Progenitor cell of endocrine pancreas (in vitro differentiated cells): ENCODE measurements at regions not wholly inside any gene's neighbourhood (a gene's known extent, or its start where the extent isn't known, plus 50 kb on each side); places are given as distances from the start of the nearest gene placed in this dataset.

Source experiments
- DNase-seq: peaks from one replicate; pipeline ENCODE4 v3.0.0; 2021; ENCODE audit warnings: low spot score; ENCODE audit not compliant: unreplicated experiment
- H3K27ac Mint-ChIP-seq: 2 replicates; pipeline ENCODE4 v1.8.0; 2021; ENCODE audit warnings: mild to moderate bottlenecking, moderate library complexity, mixed read lengths
- H3K27me3 Mint-ChIP-seq: 2 replicates; pipeline ENCODE4 v1.8.0; 2021; ENCODE audit warnings: mixed read lengths
- H3K36me3 Mint-ChIP-seq: 2 replicates; pipeline ENCODE4 v1.8.0; 2022; ENCODE audit warnings: mixed read lengths; ENCODE audit not compliant: insufficient read depth
- H3K4me1 Mint-ChIP-seq: 2 replicates; pipeline ENCODE4 v1.8.0; 2021; ENCODE audit warnings: low read depth, mixed read lengths
- H3K4me3 Mint-ChIP-seq: 2 replicates; pipeline ENCODE4 v1.8.0; 2021; ENCODE audit warnings: low read depth, mild to moderate bottlenecking, moderate library complexity, mixed read lengths
- H3K9me3 Mint-ChIP-seq: 2 replicates; pipeline ENCODE4 v1.8.0; 2021; ENCODE audit warnings: low read depth, mixed read lengths
- TF ChIP-seq, protein P1 (sequence below): fragments of 200-600 bp; sonication (generic); IDR thresholded peaks from one replicate; pipeline ENCODE4 v1.5.0; 2021; ENCODE audit warnings: antibody characterized with exemption, mild to moderate bottlenecking; ENCODE audit not compliant: unreplicated experiment

DNA sequence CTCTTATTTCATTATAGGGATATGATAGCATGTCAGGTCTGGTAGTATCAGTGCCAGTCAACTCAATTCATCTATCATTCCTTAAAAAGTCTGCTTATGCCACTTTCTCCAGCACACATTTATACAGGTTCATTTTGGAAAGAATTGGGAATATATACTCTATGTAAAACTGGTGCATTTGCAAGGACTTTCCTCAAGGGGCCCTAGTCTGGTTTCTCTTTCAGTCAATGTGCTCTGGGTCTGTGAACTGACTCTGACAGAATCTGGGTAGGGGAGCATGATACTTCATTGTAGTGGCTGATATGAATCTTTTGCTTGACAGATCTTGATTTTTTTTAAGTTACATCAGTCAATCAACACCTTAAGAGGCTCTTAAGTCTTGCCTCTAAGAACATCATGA, 313.9 kb downstream of the HTR1A start:
- H3K27me3 Mint-ChIP-seq: no peaks in the 10 kb centered on the region

DNA sequence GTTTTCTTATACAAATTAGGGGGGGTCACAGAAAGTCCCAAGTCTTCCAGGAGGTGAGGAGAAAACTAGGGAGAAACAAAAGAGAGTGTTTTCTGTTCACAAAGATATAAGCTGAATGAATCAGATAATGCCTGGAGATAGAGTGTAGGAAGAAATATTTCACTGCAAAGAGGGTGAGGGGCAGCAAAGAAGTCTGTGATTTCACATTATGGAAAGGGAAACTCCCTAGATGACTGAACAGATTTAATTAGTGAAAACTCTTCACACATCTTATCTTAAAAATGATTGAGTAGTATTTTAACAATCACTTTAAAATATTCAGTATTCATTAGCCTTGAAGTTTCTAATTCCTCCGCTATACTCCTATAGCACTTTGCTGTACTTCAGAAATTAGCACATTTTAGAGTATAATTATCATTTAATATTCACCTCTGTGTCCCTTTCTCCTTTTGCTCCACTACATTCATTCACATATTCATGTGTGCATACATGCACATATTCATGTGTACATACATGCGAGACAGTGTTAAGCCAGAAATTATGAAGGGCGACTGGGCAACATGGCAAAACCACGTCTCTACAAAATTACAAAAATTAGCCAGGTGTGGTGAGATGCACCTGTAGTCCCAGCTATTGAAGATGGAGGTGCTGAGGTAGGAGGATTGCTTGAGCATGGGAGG, 332.2 kb downstream of the HTR1A start:
- peak overlapping the region; percentile 59 for H3K27ac Mint-ChIP-seq
- H3K36me3 Mint-ChIP-seq: peaks cover 3% of the 10 kb centered on the region
- H3K9me3 Mint-ChIP-seq: no peaks in the 10 kb centered on the region
- TF ChIP-seq, protein P1, sequence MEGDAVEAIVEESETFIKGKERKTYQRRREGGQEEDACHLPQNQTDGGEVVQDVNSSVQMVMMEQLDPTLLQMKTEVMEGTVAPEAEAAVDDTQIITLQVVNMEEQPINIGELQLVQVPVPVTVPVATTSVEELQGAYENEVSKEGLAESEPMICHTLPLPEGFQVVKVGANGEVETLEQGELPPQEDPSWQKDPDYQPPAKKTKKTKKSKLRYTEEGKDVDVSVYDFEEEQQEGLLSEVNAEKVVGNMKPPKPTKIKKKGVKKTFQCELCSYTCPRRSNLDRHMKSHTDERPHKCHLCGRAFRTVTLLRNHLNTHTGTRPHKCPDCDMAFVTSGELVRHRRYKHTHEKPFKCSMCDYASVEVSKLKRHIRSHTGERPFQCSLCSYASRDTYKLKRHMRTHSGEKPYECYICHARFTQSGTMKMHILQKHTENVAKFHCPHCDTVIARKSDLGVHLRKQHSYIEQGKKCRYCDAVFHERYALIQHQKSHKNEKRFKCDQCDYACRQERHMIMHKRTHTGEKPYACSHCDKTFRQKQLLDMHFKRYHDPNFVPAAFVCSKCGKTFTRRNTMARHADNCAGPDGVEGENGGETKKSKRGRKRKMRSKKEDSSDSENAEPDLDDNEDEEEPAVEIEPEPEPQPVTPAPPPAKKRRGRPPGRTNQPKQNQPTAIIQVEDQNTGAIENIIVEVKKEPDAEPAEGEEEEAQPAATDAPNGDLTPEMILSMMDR: no peak
- no peak for DNase-seq
- H3K4me1 Mint-ChIP-seq: no peaks in the 10 kb centered on the region
- no peak overlapping the region for H3K4me3 Mint-ChIP-seq
- H3K27me3 Mint-ChIP-seq: no peaks in the 10 kb centered on the region

More for the DNA sequence above, 313.9 kb downstream of the HTR1A start:
- H3K36me3 Mint-ChIP-seq: no peaks in the 10 kb centered on the region
- TF ChIP-seq, protein P1: no peak
- no peak for DNase-seq
- no peak overlapping the region for H3K27ac Mint-ChIP-seq
- no peaks in the 10 kb centered on the region for H3K9me3 Mint-ChIP-seq
- no peaks in the 10 kb centered on the region for H3K4me1 Mint-ChIP-seq
- no peak overlapping the region for H3K4me3 Mint-ChIP-seq

DNA sequence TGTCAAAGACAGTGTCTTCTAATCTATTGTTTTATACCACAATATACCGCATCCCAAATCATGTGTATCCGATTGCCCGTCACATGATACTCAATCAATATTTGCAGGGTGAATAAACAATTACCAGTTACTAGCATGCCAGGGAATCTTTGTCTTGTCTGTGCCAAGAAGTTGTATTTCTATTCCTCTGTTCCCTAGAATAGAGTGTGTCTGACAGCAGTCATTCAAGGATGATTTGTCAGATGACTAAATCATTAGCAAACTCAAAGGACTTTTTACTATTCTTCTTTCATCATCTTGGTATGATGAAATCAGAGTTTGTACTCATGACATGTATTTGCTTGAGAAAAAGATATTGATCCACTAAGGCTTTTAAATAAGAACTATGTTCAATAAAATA, 348.8 kb downstream of the HTR1A start:
- Mint-ChIP-seq H3K27me3 (no peaks in the 10 kb centered on the region), H3K36me3 (peaks cover 1% of the 10 kb centered on the region), H3K9me3 (no peaks in the 10 kb centered on the region), H3K27ac (no peak overlapping the region), H3K4me1 (peaks cover 12% of the 10 kb centered on the region), H3K4me3 (no peak overlapping the region)
- TF ChIP-seq, protein P1: no peak
- DNase-seq: no peak

DNA sequence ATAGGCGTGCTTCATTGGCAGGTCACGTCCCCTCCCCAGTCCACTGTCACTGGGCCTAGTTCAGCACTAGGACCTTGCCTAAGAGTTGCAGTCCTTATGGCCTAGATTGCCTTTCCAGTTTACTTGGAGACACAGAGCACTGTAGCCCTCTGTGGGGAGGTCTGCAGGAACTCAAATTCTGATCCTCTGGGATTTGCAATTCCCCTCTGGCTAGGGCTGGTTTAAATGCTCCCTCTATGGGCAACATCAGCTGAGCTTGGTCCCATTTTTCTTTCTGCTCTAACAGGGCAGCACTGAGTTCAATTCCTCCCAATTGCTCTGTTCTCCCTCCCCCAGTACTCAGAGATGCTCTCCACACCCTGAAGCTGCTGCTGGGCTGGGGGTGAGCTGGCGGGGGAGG, 358.2 kb downstream of the HTR1A start:
- Mint-ChIP-seq H3K36me3 (no peaks in the 10 kb centered on the region), H3K4me1 (peaks cover 5% of the 10 kb centered on the region), H3K4me3 (no peak overlapping the region), H3K27me3 (no peaks in the 10 kb centered on the region), H3K9me3 (peaks cover 3% of the 10 kb centered on the region), H3K27ac (no peak overlapping the region)
- no peak for DNase-seq
- TF ChIP-seq, protein P1: no peak

DNA sequence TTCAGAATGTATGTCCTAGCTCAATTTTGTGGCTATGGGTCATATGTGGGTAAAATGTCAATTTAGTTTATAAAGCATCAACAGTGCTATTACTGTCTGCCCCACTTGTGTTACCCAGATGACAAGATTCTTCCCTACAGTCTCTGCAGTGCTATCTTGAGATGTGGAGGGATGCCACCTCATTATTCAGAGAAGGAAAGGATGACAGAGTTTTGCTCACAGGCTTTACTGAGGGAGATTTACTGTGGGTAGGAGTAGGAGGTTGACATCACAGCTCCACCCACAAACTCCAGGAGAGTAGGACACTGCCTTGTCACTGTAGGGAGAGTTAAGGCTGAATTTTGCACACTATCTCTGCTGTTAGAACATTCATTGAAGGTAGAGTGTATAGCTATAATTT, 359.3 kb downstream of the HTR1A start:
- H3K4me1 Mint-ChIP-seq: peaks cover 4% of the 10 kb centered on the region
- TF ChIP-seq, protein P1: no peak
- no peak overlapping the region for H3K4me3 Mint-ChIP-seq
- no peak overlapping the region for H3K27ac Mint-ChIP-seq
- H3K9me3 Mint-ChIP-seq: peaks cover 3% of the 10 kb centered on the region
- no peaks in the 10 kb centered on the region for H3K27me3 Mint-ChIP-seq
- no peak for DNase-seq
- H3K36me3 Mint-ChIP-seq: no peaks in the 10 kb centered on the region
